ENCODE measurements at regions not wholly inside any gene's neighbourhood (a gene's known extent, or its start where the extent isn't known, plus 50 kb on each side); places are given as distances from the start of the nearest gene placed in this dataset.

- TF ChIP-seq CTCF (conservative IDR thresholded peaks at IDR 0.05 in 1 of 2, IDR thresholded peaks at IDR 0.05 in 1 of 2; ENCODE audit: low read depth in 1 of 2, low read length in 2 of 2) (no peak), EZH2 (IDR thresholded peaks at IDR 0.05; ENCODE audit: low read length, missing control alignments) (no peak)
Measured at GRCh38 chr13:72303941-72304746, 423.3 kb downstream of the MZT1 start.

All from fibroblast of lung (primary cell).